Suprapubic skin (tissue), 4 donors: ENCODE measurements at regions not wholly inside any gene's neighbourhood (a gene's known extent, or its start where the extent isn't known, plus 50 kb on each side); places are given as distances from the start of the nearest gene placed in this dataset.

Source experiments
- DNase-seq, 2 donors: peaks; one replicate each; pipeline ENCODE4 v3.0.0-alpha.2; 2019; ENCODE audit warnings: low spot score in 2 of 2
- H3K27ac ChIP-seq: fragments of 200-600 bp; sonication (generic); one replicate; pipeline ENCODE4 v1.5.1; 2019
- H3K27me3 ChIP-seq: fragments of 200-600 bp; sonication (generic); one replicate; pipeline ENCODE4 v1.5.1; 2019
- H3K36me3 ChIP-seq: fragments of 200-600 bp; sonication (generic); one replicate; pipeline ENCODE4 v1.5.1; 2019
- H3K4me1 ChIP-seq: fragments of 200-600 bp; sonication (generic); one replicate; pipeline ENCODE4 v1.5.1; 2019
- H3K4me3 ChIP-seq: fragments of 200-600 bp; sonication (generic); one replicate; pipeline ENCODE4 v1.5.1; 2019; ENCODE audit warnings: mild to moderate bottlenecking
- H3K9me3 ChIP-seq: fragments of 200-600 bp; sonication (generic); one replicate; pipeline ENCODE4 v1.5.1; 2019
- CTCF ChIP-seq, 2 donors: fragments of 200-600 bp in 1 of 2; fragments of 450-650 bp in 1 of 2; sonication (generic) in 1 of 2; IDR thresholded peaks; one replicate each; pipeline ENCODE4 v1.5.1; 2016 to 2019; ENCODE audit warnings: antibody characterized with exemption in 2 of 2, mild to moderate bottlenecking in 1 of 2, moderate library complexity in 1 of 2
- EP300 ChIP-seq: sonication (generic); formaldehyde crosslinking; IDR thresholded peaks from one replicate; pipeline ENCODE4 v1.6.1; 2017; ENCODE audit warnings: antibody characterized with exemption
- POLR2A ChIP-seq, 2 donors: fragments of 450-650 bp; IDR thresholded peaks; one replicate each; pipeline ENCODE4 v1.6.1; 2017; ENCODE audit warnings: antibody characterized with exemption in 2 of 2, mild to moderate bottlenecking in 2 of 2, moderate library complexity in 2 of 2
- POLR2AphosphoS5 ChIP-seq, 3 donors: sonication (generic); formaldehyde crosslinking; IDR thresholded peaks; one replicate each; pipeline ENCODE4 v1.6.1; 2017; ENCODE audit warnings: antibody characterized with exemption in 3 of 3
- WGBS: methylation state at CpG from one replicate; pipeline ENCODE4 v1.1.5; 2018; 5-methylcytosine and 5-hydroxymethylcytosine counted together

GRCh38 chr6:11930240-11930639 lies 81.9 kb upstream of the HIVEP1 start:
- H3K4me3 ChIP-seq = no peak overlapping the region
- H3K36me3 ChIP-seq = no peaks in the 10 kb centered on the region
- TF ChIP-seq POLR2A (IDR thresholded peaks at IDR 0.05) (no peak), CTCF (IDR thresholded peaks at IDR 0.05) (no peak), EP300 (no peak), POLR2AphosphoS5 (IDR thresholded peaks at IDR 0.05) (no peak)
- H3K9me3 ChIP-seq = no peaks in the 10 kb centered on the region
- 72% methylated on average over 2 of the region's 2 CpGs for WGBS
- no peaks in the 10 kb centered on the region for H3K4me1 ChIP-seq
- H3K27ac ChIP-seq = no peak overlapping the region
- no peaks in the 10 kb centered on the region for H3K27me3 ChIP-seq
- no peak for DNase-seq

- no peak overlapping the region for H3K27ac ChIP-seq
- H3K27me3 ChIP-seq = no peaks in the 10 kb centered on the region
- H3K4me1 ChIP-seq = no peaks in the 10 kb centered on the region
- no peaks in the 10 kb centered on the region for H3K36me3 ChIP-seq
- TF ChIP-seq EP300 (no peak), POLR2AphosphoS5 (IDR thresholded peaks at IDR 0.05) (no peak), CTCF (IDR thresholded peaks at IDR 0.05) (no peak), POLR2A (IDR thresholded peaks at IDR 0.05) (no peak)
- H3K9me3 ChIP-seq = no peaks in the 10 kb centered on the region
- WGBS = 62% methylated on average over 8 of the region's 8 CpGs
- H3K4me3 ChIP-seq = no peak overlapping the region
- DNase-seq = no peak
Measured at GRCh38 chr6:11929241-11929835, 82.8 kb upstream of the HIVEP1 start.

- Histone ChIP-seq H3K36me3 (no peaks in the 10 kb centered on the region), H3K27me3 (no peaks in the 10 kb centered on the region), H3K27ac (no peak overlapping the region), H3K4me1 (peaks cover under 1% of the 10 kb centered on the region), H3K4me3 (no peak overlapping the region), H3K9me3 (no peaks in the 10 kb centered on the region)
- no peak for DNase-seq
- 80% methylated on average over 2 of the region's 2 CpGs for WGBS
- TF ChIP-seq CTCF (IDR thresholded peaks at IDR 0.05) = no peak
- no peak for TF ChIP-seq POLR2A (IDR thresholded peaks at IDR 0.05)
- TF ChIP-seq POLR2AphosphoS5 (IDR thresholded peaks at IDR 0.05) = no peak
- TF ChIP-seq EP300 = no peak
Measured at GRCh38 chr6:11926594-11927407, 85.3 kb upstream of the HIVEP1 start.

- Histone ChIP-seq H3K4me1 (peaks cover 11% of the 10 kb centered on the region), H3K9me3 (no peaks in the 10 kb centered on the region), H3K4me3 (no peak overlapping the region), H3K27ac (no peak overlapping the region), H3K27me3 (no peaks in the 10 kb centered on the region), H3K36me3 (no peaks in the 10 kb centered on the region)
- WGBS = 88% methylated on average over 9 of the region's 9 CpGs
- TF ChIP-seq EP300 = no peak
- no peak for TF ChIP-seq CTCF (IDR thresholded peaks at IDR 0.05)
- TF ChIP-seq POLR2A (IDR thresholded peaks at IDR 0.05) = no peak
- TF ChIP-seq POLR2AphosphoS5 (IDR thresholded peaks at IDR 0.05) = no peak
- no peak for DNase-seq
Measured at GRCh38 chr6:11925805-11926204, 86.3 kb upstream of the HIVEP1 start.

GRCh38 chr6:11923621-11924020 lies 88.5 kb upstream of the HIVEP1 start:
- WGBS = 95% methylated on average over 3 of the region's 3 CpGs
- no peak for DNase-seq
- no peak for TF ChIP-seq EP300
- TF ChIP-seq POLR2AphosphoS5 (IDR thresholded peaks at IDR 0.05) = no peak
- no peak for TF ChIP-seq POLR2A (IDR thresholded peaks at IDR 0.05)
- no peak for TF ChIP-seq CTCF (IDR thresholded peaks at IDR 0.05)

More at GRCh38 chr6:11923621-11924020, 88.5 kb upstream of the HIVEP1 start:
- Histone ChIP-seq H3K4me3 (no peak overlapping the region), H3K36me3 (no peaks in the 10 kb centered on the region), H3K27me3 (no peaks in the 10 kb centered on the region), H3K9me3 (no peaks in the 10 kb centered on the region), H3K4me1 (peaks cover 30% of the 10 kb centered on the region), H3K27ac (no peak overlapping the region)
